Astrocyte of the spinal cord (primary cell): ENCODE measurements at regions not wholly inside any gene's neighbourhood (a gene's known extent, or its start where the extent isn't known, plus 50 kb on each side); places are given as distances from the start of the nearest gene placed in this dataset.

Experiments used
- DNase-seq: peaks from one replicate; pipeline ENCODE4 v3.0.0; 2011; ENCODE audit warnings: low read depth, low spot score
- H3K4me3 ChIP-seq: 2 replicates; pipeline ENCODE4 v1.5.1; 2011; ENCODE audit warnings: low read depth, mild to moderate bottlenecking, low read length, moderate library complexity
- in situ Hi-C: cut with HindIII; loops from 2 replicates; pipeline ENCODE4 v1.10.0; 2017; ENCODE audit warnings: low sequenced_read_pairs
- TF ChIP-seq, protein P1 (sequence below): IDR thresholded peaks from 2 replicates; pipeline ENCODE4 v1.5.1; 2012; ENCODE audit warnings: low read depth, mild to moderate bottlenecking, low read length, inconsistent platforms

DNA sequence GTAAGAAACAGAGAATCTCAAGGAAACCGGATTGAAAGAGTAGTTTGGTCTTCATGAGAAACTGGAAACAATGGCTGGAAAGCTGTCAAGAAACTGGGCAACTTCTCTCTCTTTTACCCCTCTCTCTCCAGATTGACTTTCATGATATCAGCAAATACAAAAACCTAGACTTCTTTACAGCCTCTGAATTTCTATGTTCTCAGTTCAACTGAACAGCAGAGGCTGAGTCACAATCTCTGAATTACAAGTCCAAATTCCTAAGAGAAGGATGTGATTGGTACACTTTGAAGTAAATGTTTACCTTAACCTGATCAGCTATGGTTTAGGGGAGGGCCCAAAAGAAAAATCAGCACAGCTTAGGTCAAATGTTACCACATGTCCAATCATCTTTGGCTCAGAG, 974.9 kb downstream of the RPA4 start:
- in situ Hi-C loops = no loop called here
- H3K4me3 ChIP-seq = no peak overlapping the region
- DNase-seq = no peak
- TF ChIP-seq, protein P1, sequence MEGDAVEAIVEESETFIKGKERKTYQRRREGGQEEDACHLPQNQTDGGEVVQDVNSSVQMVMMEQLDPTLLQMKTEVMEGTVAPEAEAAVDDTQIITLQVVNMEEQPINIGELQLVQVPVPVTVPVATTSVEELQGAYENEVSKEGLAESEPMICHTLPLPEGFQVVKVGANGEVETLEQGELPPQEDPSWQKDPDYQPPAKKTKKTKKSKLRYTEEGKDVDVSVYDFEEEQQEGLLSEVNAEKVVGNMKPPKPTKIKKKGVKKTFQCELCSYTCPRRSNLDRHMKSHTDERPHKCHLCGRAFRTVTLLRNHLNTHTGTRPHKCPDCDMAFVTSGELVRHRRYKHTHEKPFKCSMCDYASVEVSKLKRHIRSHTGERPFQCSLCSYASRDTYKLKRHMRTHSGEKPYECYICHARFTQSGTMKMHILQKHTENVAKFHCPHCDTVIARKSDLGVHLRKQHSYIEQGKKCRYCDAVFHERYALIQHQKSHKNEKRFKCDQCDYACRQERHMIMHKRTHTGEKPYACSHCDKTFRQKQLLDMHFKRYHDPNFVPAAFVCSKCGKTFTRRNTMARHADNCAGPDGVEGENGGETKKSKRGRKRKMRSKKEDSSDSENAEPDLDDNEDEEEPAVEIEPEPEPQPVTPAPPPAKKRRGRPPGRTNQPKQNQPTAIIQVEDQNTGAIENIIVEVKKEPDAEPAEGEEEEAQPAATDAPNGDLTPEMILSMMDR = no peak

DNA sequence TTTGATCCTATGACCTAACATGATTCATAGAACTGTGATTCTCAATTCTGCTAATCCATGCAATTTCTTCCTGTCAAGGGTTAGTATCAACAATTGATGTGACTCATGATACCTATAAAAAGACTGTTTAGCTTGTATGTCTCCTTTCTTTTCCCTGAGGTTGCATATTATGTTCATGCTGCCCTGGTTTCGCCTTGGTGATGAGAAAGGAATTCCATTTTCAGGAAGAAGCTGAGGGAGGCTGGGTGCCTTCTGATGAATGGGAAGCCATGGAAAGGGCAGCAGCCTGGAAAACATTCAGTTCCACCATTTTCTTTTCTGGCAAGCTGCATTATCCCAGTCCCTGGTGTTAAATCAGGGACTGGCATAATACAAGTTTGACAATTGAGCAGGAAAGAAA, 976.5 kb downstream of the RPA4 start:
- TF ChIP-seq, protein P1 = no peak
- peak; percentile 32 for DNase-seq
- no peak overlapping the region for H3K4me3 ChIP-seq
- in situ Hi-C loops = no loop called here

DNA sequence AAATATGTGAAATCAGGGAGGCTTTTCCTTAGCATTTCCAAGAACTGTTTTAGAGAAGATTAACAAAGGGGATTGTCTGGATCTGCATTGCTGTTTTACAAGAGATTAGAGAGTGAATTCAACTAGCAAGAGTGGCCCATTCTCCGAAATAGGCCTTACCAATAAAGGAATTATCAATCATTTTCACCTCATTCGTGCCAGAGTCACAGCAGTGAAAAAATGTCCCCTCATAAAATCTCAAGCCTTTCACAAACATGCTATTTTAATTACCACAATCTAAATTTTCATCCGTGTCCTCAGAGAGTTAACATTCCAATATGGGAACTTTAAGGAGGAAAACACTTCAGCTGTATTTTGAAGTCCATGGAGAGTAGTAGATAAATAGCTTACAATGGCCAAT, 979.6 kb downstream of the RPA4 start:
- in situ Hi-C loops = no loop called here
- no peak for DNase-seq
- TF ChIP-seq, protein P1 = no peak
- H3K4me3 ChIP-seq = no peak overlapping the region

DNA sequence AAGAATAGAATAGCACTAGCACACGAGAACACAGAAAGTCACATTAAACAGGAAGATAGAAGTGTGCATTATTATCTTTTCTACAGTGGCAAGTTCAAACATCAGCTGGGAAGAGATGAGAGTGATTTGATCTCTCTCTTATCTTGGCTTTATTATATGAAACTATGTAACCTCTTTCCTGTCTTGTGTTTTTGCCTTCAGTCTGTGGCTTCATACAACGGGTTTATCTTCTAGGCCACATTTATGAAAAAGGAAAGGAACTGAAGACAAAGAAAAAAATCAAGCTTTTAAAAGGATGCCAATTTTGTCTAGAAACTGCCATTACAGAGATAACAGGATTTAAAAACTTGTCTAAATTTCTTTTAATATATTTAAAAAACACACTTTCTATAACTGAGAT, 983.6 kb downstream of the RPA4 start:
- H3K4me3 ChIP-seq = no peak overlapping the region
- no peak for DNase-seq
- in situ Hi-C loops = no loop called here
- TF ChIP-seq, protein P1 = no peak

DNA sequence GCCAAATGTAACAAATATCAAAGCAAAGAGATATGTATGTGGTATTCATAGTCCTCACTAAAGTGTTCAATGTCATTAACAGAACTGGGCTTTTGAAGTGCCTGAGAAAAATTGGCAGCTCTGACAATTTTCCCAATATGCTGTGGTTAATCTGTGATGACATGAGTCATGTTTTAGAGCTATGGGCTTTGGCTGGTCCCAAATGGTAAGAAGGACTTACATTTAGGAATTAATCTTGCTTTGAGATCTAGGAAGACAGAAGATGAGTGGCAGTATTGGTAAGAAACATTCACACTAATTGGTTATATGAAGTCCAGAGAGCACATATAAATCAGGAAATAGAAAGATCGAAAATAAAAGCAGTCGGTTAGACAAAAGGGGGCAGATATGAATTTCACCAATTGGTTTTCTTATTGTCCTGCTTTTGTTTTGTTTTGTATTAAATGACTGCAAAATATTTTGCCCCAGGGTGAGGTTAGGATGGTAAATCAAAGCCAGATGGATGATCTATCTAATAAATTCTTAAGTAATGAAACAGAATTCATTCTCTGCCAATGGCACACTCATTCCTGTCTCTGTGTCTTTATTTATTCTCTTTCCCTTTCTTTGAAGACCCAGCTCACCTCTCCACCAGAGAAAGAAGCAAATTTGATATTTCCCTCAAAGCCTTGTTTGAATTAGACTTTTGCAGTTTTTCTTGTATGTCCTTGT, 993.1 kb downstream of the RPA4 start:
- in situ Hi-C loops = no loop called here
- TF ChIP-seq, protein P1 = no peak

DNA sequence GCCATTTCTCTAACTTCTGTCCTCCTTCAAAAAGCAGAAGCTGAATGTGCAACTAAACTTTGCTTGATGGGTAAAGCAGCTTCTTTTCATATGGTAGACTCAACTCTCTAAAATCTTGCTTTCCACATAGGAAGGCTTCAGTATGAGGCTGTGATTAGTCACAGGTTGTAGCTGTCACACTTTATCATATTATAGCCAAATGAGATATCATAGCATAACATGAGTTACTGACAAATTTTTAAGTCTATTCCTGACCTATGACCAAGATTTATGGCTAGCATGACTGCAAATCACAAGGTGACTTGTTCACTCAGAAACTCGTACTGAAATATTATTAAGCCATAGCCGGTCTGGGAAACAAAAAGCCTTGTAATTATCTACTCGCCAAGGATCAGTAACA, 998.6 kb downstream of the RPA4 start:
- TF ChIP-seq, protein P1 = no peak
- in situ Hi-C loops = no loop called here
- DNase-seq = no peak
- no peak overlapping the region for H3K4me3 ChIP-seq

More for the DNA sequence above, 993.1 kb downstream of the RPA4 start:
- H3K4me3 ChIP-seq = no peak overlapping the region
- DNase-seq = no peak
